Upper lobe of left lung (tissue), 6 donors: ENCODE measurements at regions not wholly inside any gene's neighbourhood (a gene's known extent, or its start where the extent isn't known, plus 50 kb on each side); places are given as distances from the start of the nearest gene placed in this dataset.

Experiments used
- ATAC-seq, 2 donors: fragments of 200-7000 bp; cut with Tn5 transposase; one replicate each; pipeline ENCODE4 v1.9.1; 2022; ENCODE audit warnings: mild to moderate bottlenecking in 2 of 2, moderate library complexity in 2 of 2; ENCODE audit not compliant: low FRiP score in 2 of 2
- DNase-seq, 2 donors: peaks; one replicate each; pipeline ENCODE4 v3.0.0-alpha.2; 2019 to 2020
- H3K27ac ChIP-seq, 4 donors: fragments of 200-600 bp; sonication (generic); one replicate each; pipeline ENCODE4 v1.5.1; 2016 to 2019
- H3K27me3 ChIP-seq, 4 donors: fragments of 200-600 bp; sonication (generic); one replicate each; pipeline ENCODE4 v1.5.1; 2017 to 2019
- H3K36me3 ChIP-seq, 4 donors: fragments of 200-600 bp; sonication (generic); one replicate each; pipeline ENCODE4 v1.5.1; 2016 to 2019
- H3K4me1 ChIP-seq, 4 donors: fragments of 200-600 bp; sonication (generic); one replicate each; pipeline ENCODE4 v1.5.1; 2018 to 2019
- H3K4me3 ChIP-seq, 4 donors: fragments of 200-600 bp; sonication (generic); one replicate each; pipeline ENCODE4 v1.5.1; 2017 to 2019; ENCODE audit warnings: mild to moderate bottlenecking in 2 of 4, moderate library complexity in 1 of 4
- H3K9me3 ChIP-seq, 4 donors: fragments of 200-600 bp; sonication (generic); one replicate each; pipeline ENCODE4 v1.5.1; 2018 to 2019
- CTCF ChIP-seq, 6 experiments: fragments of 450-650 bp in 4 of 6; fragments of 200-600 bp in 2 of 6; sonication (generic) in 2 of 6; IDR thresholded peaks; one replicate each; pipeline ENCODE4 v1.5.1; 2016 to 2019; ENCODE audit warnings: antibody characterized with exemption in 6 of 6
- EP300 ChIP-seq, 4 donors: sonication (generic); formaldehyde crosslinking; IDR thresholded peaks; one replicate each; pipeline ENCODE4 v1.5.1; 2017; ENCODE audit warnings: antibody characterized with exemption in 4 of 4, control low read depth in 2 of 4
- POLR2A ChIP-seq, 4 donors: fragments of 450-650 bp; IDR thresholded peaks; one replicate each; pipeline ENCODE4 v1.5.1; 2016 to 2017; ENCODE audit warnings: antibody characterized with exemption in 4 of 4, mild to moderate bottlenecking in 2 of 4
- POLR2AphosphoS5 ChIP-seq, 2 donors: sonication (generic); formaldehyde crosslinking; IDR thresholded peaks; one replicate each; pipeline ENCODE4 v1.5.1; 2017; ENCODE audit warnings: antibody characterized with exemption in 2 of 2
- WGBS, 2 donors: methylation state at CpG; one replicate each; pipeline ENCODE4 v1.1.5; 2017 to 2018; 5-methylcytosine and 5-hydroxymethylcytosine counted together
- donor health status: DM: no; HTN: no; CAD: no; lungs with moderate emphysema.
- donor health status: DM: no; HTN: yes; CAD: no; lungs with severe emphysema.

GRCh38 chr3:167116120-167116922 is 263.8 kb downstream of the ZBBX start:
- TF ChIP-seq POLR2AphosphoS5 (IDR thresholded peaks at IDR 0.05) (no peak), POLR2A (IDR thresholded peaks at IDR 0.05) (no peak), EP300 (IDR thresholded peaks at IDR 0.05) (no peak), CTCF (IDR thresholded peaks at IDR 0.05) (no peak)
- Histone ChIP-seq H3K27me3 (no peaks in the 10 kb centered on the region), H3K4me1 (no peaks in the 10 kb centered on the region), H3K9me3 (peaks cover 0 to 7% (median 0%) of the 10 kb centered on the region in 4 donors), H3K4me3 (no peak overlapping the region), H3K36me3 (no peaks in the 10 kb centered on the region), H3K27ac (no peak overlapping the region)
- peak; percentile 23 to 74 for ATAC-seq
- peak in 1 of 2 donors; percentile 68 for DNase-seq
- whole genome bisulfite sequencing, 2 donors: 93 to 94% methylated on average over 7 to 31 of the region's 32 CpGs

GRCh38 chr3:167115331-167115934 is 264.7 kb downstream of the ZBBX start:
- Histone ChIP-seq H3K27me3 (no peaks in the 10 kb centered on the region), H3K9me3 (peaks cover 0 to 7% (median 0%) of the 10 kb centered on the region in 4 donors), H3K27ac (no peak overlapping the region), H3K4me3 (no peak overlapping the region), H3K4me1 (no peaks in the 10 kb centered on the region), H3K36me3 (no peaks in the 10 kb centered on the region)
- 89 to 91% methylated on average over 7 to 11 of the region's 11 CpGs for WGBS, 2 donors
- no peak for TF ChIP-seq POLR2A (IDR thresholded peaks at IDR 0.05)
- no peak for TF ChIP-seq POLR2AphosphoS5 (IDR thresholded peaks at IDR 0.05)
- TF ChIP-seq CTCF (IDR thresholded peaks at IDR 0.05): no peak
- TF ChIP-seq EP300 (IDR thresholded peaks at IDR 0.05): no peak
- ATAC-seq (peak; percentile 29 to 48), DNase-seq (peak in 1 of 2 donors; percentile 48)

GRCh38 chr3:167114619-167115018 is 265.5 kb downstream of the ZBBX start:
- Histone ChIP-seq H3K4me3 (no peak overlapping the region), H3K27me3 (no peaks in the 10 kb centered on the region), H3K36me3 (no peaks in the 10 kb centered on the region), H3K4me1 (no peaks in the 10 kb centered on the region), H3K27ac (no peak overlapping the region), H3K9me3 (peaks cover 0 to 7% (median 0%) of the 10 kb centered on the region in 4 donors)
- no peak for TF ChIP-seq POLR2AphosphoS5 (IDR thresholded peaks at IDR 0.05)
- TF ChIP-seq POLR2A (IDR thresholded peaks at IDR 0.05): no peak
- no peak for TF ChIP-seq EP300 (IDR thresholded peaks at IDR 0.05)
- no peak for TF ChIP-seq CTCF (IDR thresholded peaks at IDR 0.05)
- 87 to 94% methylated on average over 3 to 7 of the region's 8 CpGs for WGBS, 2 donors
- ATAC-seq (no peak), DNase-seq (peak in 1 of 2 donors; percentile 22)

- no peak overlapping the region for H3K27ac ChIP-seq
- 86 to 90% methylated on average over 12 of the region's 12 CpGs for WGBS, 2 donors
- H3K36me3 ChIP-seq: no peaks in the 10 kb centered on the region
- DNase-seq: no peak
- no peak overlapping the region for H3K4me3 ChIP-seq
- peaks cover 0 to 7% (median 0%) of the 10 kb centered on the region in 4 donors for H3K9me3 ChIP-seq
- no peak for TF ChIP-seq POLR2A (IDR thresholded peaks at IDR 0.05)
- H3K27me3 ChIP-seq: no peaks in the 10 kb centered on the region
- peak in 1 of 2 donors; percentile 9 for ATAC-seq
- no peaks in the 10 kb centered on the region for H3K4me1 ChIP-seq
Measured at GRCh38 chr3:167113035-167113830, 266.9 kb downstream of the ZBBX start.

- H3K4me1 ChIP-seq: no peaks in the 10 kb centered on the region
- H3K27me3 ChIP-seq: no peaks in the 10 kb centered on the region
- no peak overlapping the region for H3K27ac ChIP-seq
- H3K4me3 ChIP-seq: no peak overlapping the region
- no peak for TF ChIP-seq POLR2A (IDR thresholded peaks at IDR 0.05)
- TF ChIP-seq POLR2AphosphoS5 (IDR thresholded peaks at IDR 0.05): no peak
- TF ChIP-seq EP300 (IDR thresholded peaks at IDR 0.05): no peak
- no peak for TF ChIP-seq CTCF (IDR thresholded peaks at IDR 0.05)
- 69 to 80% methylated on average over 8 of the region's 8 CpGs for WGBS, 2 donors
- peaks cover 0 to under 1% (median 0%) of the 10 kb centered on the region in 4 donors for H3K9me3 ChIP-seq
- DNase-seq: no peak
- H3K36me3 ChIP-seq: no peaks in the 10 kb centered on the region
- no peak for ATAC-seq
Measured at GRCh38 chr3:167110901-167111300, 269.2 kb downstream of the ZBBX start.
